H1 (cell line): ENCODE measurements at regions not wholly inside any gene's neighbourhood (a gene's known extent, or its start where the extent isn't known, plus 50 kb on each side); places are given as distances from the start of the nearest gene placed in this dataset.
"Not testable (repeated sequence)": the region's sequence is repeated elsewhere in the genome, so short reads cannot be mapped to it uniquely, and the experiment has no call there.

Source experiments
- CTBP2 ChIP-seq: IDR thresholded peaks from 2 replicates; pipeline ENCODE4 v1.7.0; 2011; ENCODE audit warnings: borderline replicate concordance, mild to moderate bottlenecking, moderate library complexity, mixed read lengths, low read length; ENCODE audit not compliant: insufficient read depth, insufficient read length
- EP300 ChIP-seq, 2 experiments: IDR thresholded peaks; 1 replicate in 1 of 2; 2 replicates in 1 of 2; pipeline ENCODE4 v1.6.1; 2011 to 2012; ENCODE audit warnings: low read depth in 2 of 2, low read length in 2 of 2, mild to moderate bottlenecking in 2 of 2, borderline replicate concordance in 1 of 2, inconsistent platforms in 1 of 2, moderate library complexity in 1 of 2
- GTF2F1 ChIP-seq: IDR thresholded peaks from 2 replicates; pipeline ENCODE4 v1.6.1; 2012; ENCODE audit warnings: low read depth, low read length, improper control_type of control experiment, borderline replicate concordance
- NRF1 ChIP-seq: IDR thresholded peaks from 2 replicates; pipeline ENCODE4 v1.6.1; 2011; ENCODE audit warnings: mild to moderate bottlenecking, low read depth, low read length, improper control_type of control experiment
- TAF1 ChIP-seq: IDR thresholded peaks from 2 replicates; pipeline ENCODE4 v1.6.1; 2011; ENCODE audit warnings: mild to moderate bottlenecking, low read depth, low read length
- TF ChIP-seq, protein P1 (sequence below), 3 experiments: IDR thresholded peaks; 1 replicate in 2 of 3; 2 replicates in 1 of 3; pipeline versions ENCODE4 v1.5.1 to v1.6.1; 2011; ENCODE audit warnings: low read length in 3 of 3, mild to moderate bottlenecking in 3 of 3, inconsistent platforms in 2 of 3, low read depth in 1 of 3, moderate library complexity in 1 of 3; ENCODE audit not compliant: insufficient read depth in 1 of 3; ENCODE audit errors: control extremely low read depth in 1 of 3

DNA sequence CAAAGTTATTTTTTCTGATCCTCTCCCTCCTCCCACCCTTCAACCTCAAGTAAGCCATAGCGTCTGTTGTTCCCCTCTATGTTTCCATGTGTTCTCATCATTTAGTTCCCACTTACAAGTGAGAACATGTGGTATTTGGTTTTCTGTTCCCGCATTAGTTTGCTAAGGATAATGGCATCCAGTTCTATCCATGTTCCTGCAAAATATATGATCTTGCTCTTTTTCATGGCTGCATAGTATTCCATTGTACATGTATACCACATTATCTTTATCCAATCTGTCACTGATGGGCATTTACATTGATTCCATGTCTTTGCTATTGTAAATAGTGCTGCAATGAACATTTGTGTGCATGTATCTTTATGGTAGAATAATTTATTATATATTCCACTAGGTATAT is 252.0 kb upstream of the ACVR2A start:
- TF ChIP-seq CTBP2; EP300 (IDR thresholded peaks at IDR 0.05; ENCODE audit: borderline replicate concordance in 1 of 2, low read depth in 2 of 2, low read length in 2 of 2); GTF2F1; NRF1; TAF1: not testable (repeated sequence)
- TF ChIP-seq, protein P1, sequence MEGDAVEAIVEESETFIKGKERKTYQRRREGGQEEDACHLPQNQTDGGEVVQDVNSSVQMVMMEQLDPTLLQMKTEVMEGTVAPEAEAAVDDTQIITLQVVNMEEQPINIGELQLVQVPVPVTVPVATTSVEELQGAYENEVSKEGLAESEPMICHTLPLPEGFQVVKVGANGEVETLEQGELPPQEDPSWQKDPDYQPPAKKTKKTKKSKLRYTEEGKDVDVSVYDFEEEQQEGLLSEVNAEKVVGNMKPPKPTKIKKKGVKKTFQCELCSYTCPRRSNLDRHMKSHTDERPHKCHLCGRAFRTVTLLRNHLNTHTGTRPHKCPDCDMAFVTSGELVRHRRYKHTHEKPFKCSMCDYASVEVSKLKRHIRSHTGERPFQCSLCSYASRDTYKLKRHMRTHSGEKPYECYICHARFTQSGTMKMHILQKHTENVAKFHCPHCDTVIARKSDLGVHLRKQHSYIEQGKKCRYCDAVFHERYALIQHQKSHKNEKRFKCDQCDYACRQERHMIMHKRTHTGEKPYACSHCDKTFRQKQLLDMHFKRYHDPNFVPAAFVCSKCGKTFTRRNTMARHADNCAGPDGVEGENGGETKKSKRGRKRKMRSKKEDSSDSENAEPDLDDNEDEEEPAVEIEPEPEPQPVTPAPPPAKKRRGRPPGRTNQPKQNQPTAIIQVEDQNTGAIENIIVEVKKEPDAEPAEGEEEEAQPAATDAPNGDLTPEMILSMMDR (IDR thresholded peaks at IDR 0.05; ENCODE audit: control extremely low read depth in 1 of 3, insufficient read depth in 1 of 3, low read depth in 1 of 3, low read length in 3 of 3) = not testable (repeated sequence)
